Adrenal gland (tissue), 9 donors: ENCODE measurements at regions not wholly inside any gene's neighbourhood (a gene's known extent, or its start where the extent isn't known, plus 50 kb on each side); places are given as distances from the start of the nearest gene placed in this dataset.

Experiments
- DNase-seq, 7 donors: peaks; one replicate each; pipeline ENCODE4 v3.0.0-alpha.2; 2019 to 2020
- H3K27ac ChIP-seq, 5 donors: fragments of 200-600 bp; sonication (generic) in 4 of 5; 1 replicate in 3 of 5; 2 replicates in 2 of 5; pipeline versions ENCODE4 v1.5.1 to v1.8.0; 2016 to 2020; ENCODE audit warnings: mild to moderate bottlenecking in 1 of 5
- H3K27me3 ChIP-seq: fragments of 200-600 bp; 2 replicates; pipeline ENCODE4 v1.8.0; 2021
- H3K36me3 ChIP-seq, 2 donors: fragments of 200-600 bp; replicated peaks in 1 of 2; 1 replicate in 1 of 2; 2 replicates in 1 of 2; pipeline versions ENCODE4 v1.5.1 to v1.8.0; 2018 to 2022
- H3K4me1 ChIP-seq, 2 donors: fragments of 200-600 bp; replicated peaks in 1 of 2; 1 replicate in 1 of 2; 2 replicates in 1 of 2; pipeline versions ENCODE4 v1.5.1 to v1.8.0; 2018 to 2021
- H3K4me3 ChIP-seq, 4 donors: fragments of 200-600 bp; sonication (generic) in 3 of 4; one replicate each; pipeline ENCODE4 v1.5.1; 2016 to 2018
- H3K9me3 ChIP-seq, 3 donors: fragments of 200-600 bp; sonication (generic) in 1 of 3; replicated peaks in 1 of 3; 1 replicate in 2 of 3; 2 replicates in 1 of 3; pipeline versions ENCODE4 v1.5.1 to v1.8.0; 2016 to 2021
- CTCF ChIP-seq, 6 experiments: fragments of 450-650 bp in 4 of 6; fragments of 200-600 bp in 2 of 6; sonication (generic) in 1 of 6; IDR thresholded peaks; 1 replicate in 5 of 6; 2 replicates in 1 of 6; pipeline versions ENCODE4 v1.5.1 to v1.8.0; 2016 to 2021; ENCODE audit warnings: antibody characterized with exemption in 6 of 6, mild to moderate bottlenecking in 2 of 6, moderate library complexity in 1 of 6
- POLR2A ChIP-seq, 2 donors: fragments of 450-650 bp; IDR thresholded peaks; one replicate each; pipeline ENCODE4 v1.6.1; 2017; ENCODE audit warnings: antibody characterized with exemption in 2 of 2, mild to moderate bottlenecking in 2 of 2, moderate library complexity in 1 of 2
- WGBS, 4 donors: extraction: QIAGEN DNeasy Blood & Tissue Kit in 2 of 4; methylation state at CpG; one replicate each; pipeline versions ENCODE4 v1.1.5 to v1.1.7; 2013 to 2017; 5-methylcytosine and 5-hydroxymethylcytosine counted together
- intact Hi-C, 2 donors: fragments of 100-400 bp; cut with DNase I; formaldehyde crosslinking; loops; one replicate each; pipeline versions ENCODE4 v1.14.1 to v1.15.0; 2022 to 2023
- donor health status: healthy with polysubstance abuse.
- donor health status: Bipolar disorder and iron deficiency.
- donor health status: DM: yes; HTN: yes; CAD: no.
- donor health status: DM: no; HTN: no; CAD: no.
- donor health status: DM: no; HTN: no; CAD: no.

GRCh38 chr2:144268036-144268678, 251.8 kb downstream of the ZEB2 start:
- intact Hi-C loops: no loop called here
- H3K4me3 ChIP-seq: no peak overlapping the region
- H3K27ac ChIP-seq: peak overlapping the region in 3 of 5 donors; percentile 9 to 63 (median 29)
- TF ChIP-seq POLR2A (IDR thresholded peaks at IDR 0.05): no peak
- H3K9me3 ChIP-seq: no peaks in the 10 kb centered on the region
- WGBS, 4 donors: 79 to 100% (median 95%) methylated on average over 1 of the region's 1 CpG
- H3K27me3 ChIP-seq: no peaks in the 10 kb centered on the region
- peaks cover 14 to 40% of the 10 kb centered on the region in 2 donors for H3K4me1 ChIP-seq
- no peaks in the 10 kb centered on the region for H3K36me3 ChIP-seq
- no peak for DNase-seq

GRCh38 chr2:144267239-144267638, 252.7 kb downstream of the ZEB2 start:
- intact Hi-C loops: no loop called here
- Histone ChIP-seq H3K4me1 (peaks cover 14 to 40% of the 10 kb centered on the region in 2 donors), H3K36me3 (no peaks in the 10 kb centered on the region), H3K27me3 (no peaks in the 10 kb centered on the region), H3K4me3 (no peak overlapping the region), H3K9me3 (no peaks in the 10 kb centered on the region), H3K27ac (peak overlapping the region in 4 of 5 donors; percentile 3 to 63 (median 32))
- WGBS, 4 donors: 18 to 43% (median 38%) methylated on average over 2 of the region's 2 CpGs
- peak in 6 of 7 donors; percentile 28 to 67 (median 52) for DNase-seq
- TF ChIP-seq CTCF (IDR thresholded peaks at IDR 0.05) (no peak), POLR2A (IDR thresholded peaks at IDR 0.05) (no peak)

GRCh38 chr2:144265654-144266053, 254.3 kb downstream of the ZEB2 start:
- no peak for DNase-seq
- no peak for TF ChIP-seq CTCF (IDR thresholded peaks at IDR 0.05)
- TF ChIP-seq POLR2A (IDR thresholded peaks at IDR 0.05): no peak
- H3K9me3 ChIP-seq: no peaks in the 10 kb centered on the region
- no peak overlapping the region for H3K4me3 ChIP-seq
- peak overlapping the region in 3 of 5 donors; percentile 8 to 63 (median 21) for H3K27ac ChIP-seq
- no peaks in the 10 kb centered on the region for H3K36me3 ChIP-seq
- peaks cover 14 to 40% of the 10 kb centered on the region in 2 donors for H3K4me1 ChIP-seq
- H3K27me3 ChIP-seq: no peaks in the 10 kb centered on the region
- WGBS, 4 donors: 91 to 99% (median 97%) methylated on average over 3 of the region's 3 CpGs
- intact Hi-C loops: no loop called here

- peaks cover 9 to 30% of the 10 kb centered on the region in 2 donors for H3K4me1 ChIP-seq
- 87 to 97% (median 94%) methylated on average over 2 of the region's 2 CpGs for WGBS, 4 donors
- no peaks in the 10 kb centered on the region for H3K36me3 ChIP-seq
- DNase-seq: no peak
- H3K4me3 ChIP-seq: no peak overlapping the region
- no peak for TF ChIP-seq POLR2A (IDR thresholded peaks at IDR 0.05)
- no peak for TF ChIP-seq CTCF (IDR thresholded peaks at IDR 0.05)
- no peaks in the 10 kb centered on the region for H3K27me3 ChIP-seq
- H3K9me3 ChIP-seq: no peaks in the 10 kb centered on the region
- intact Hi-C loops: no loop called here
- no peak overlapping the region for H3K27ac ChIP-seq
Measured at GRCh38 chr2:144261966-144262365, 258.0 kb downstream of the ZEB2 start.

GRCh38 chr2:144261336-144261735, 258.6 kb downstream of the ZEB2 start:
- Histone ChIP-seq H3K27ac (no peak overlapping the region), H3K27me3 (no peaks in the 10 kb centered on the region), H3K9me3 (no peaks in the 10 kb centered on the region), H3K4me3 (no peak overlapping the region), H3K36me3 (no peaks in the 10 kb centered on the region), H3K4me1 (peaks cover 6 to 29% of the 10 kb centered on the region in 2 donors)
- 71 to 86% (median 78%) methylated on average over 2 of the region's 2 CpGs for WGBS, 4 donors
- intact Hi-C loops: no loop called here
- TF ChIP-seq CTCF (IDR thresholded peaks at IDR 0.05) (no peak), POLR2A (IDR thresholded peaks at IDR 0.05) (no peak)
- DNase-seq: no peak
